PC-9 (cell line): ENCODE measurements at regions not wholly inside any gene's neighbourhood (a gene's known extent, or its start where the extent isn't known, plus 50 kb on each side); places are given as distances from the start of the nearest gene placed in this dataset.
A peak's percentile ranks its signal among the peaks of the same experiment; 100 is the strongest.

ENCODE experiments used
- BruUV-seq: library from RNA; stranded (reverse); fragments of 400-500 nt; replicated peaks from 2 replicates; lab custom pipeline; 2021; lab: Mats Ljungman, UMichigan
- CTCF ChIA-PET: fragments of 300-600 bp; sonication (Branson Sonifier 250); formaldehyde crosslinking; loops from one replicate; lab custom pipeline; 2022; ENCODE audit warnings: antibody characterized with exemption; lab: Charles Lee
- POLR2A ChIA-PET: fragments of 300-600 bp; sonication (Branson Sonifier 250); formaldehyde crosslinking; loops from one replicate; lab custom pipeline; 2022; ENCODE audit warnings: antibody characterized with exemption; ENCODE audit not compliant: unreplicated experiment; lab: Charles Lee
- DNase-seq, 2 experiments: peaks; one replicate each; pipeline versions ENCODE4 v3.0.0 to v3.0.0-alpha.2; 2015 to 2022; ENCODE audit warnings: mixed read lengths in 1 of 2
- H2AFZ ChIP-seq: fragments of 200-600 bp; sonication (generic); 2 replicates; pipeline ENCODE4 v1.8.1; 2017; ENCODE audit warnings: antibody characterized with exemption
- H3F3A ChIP-seq: fragments of 200-600 bp; sonication (generic); 2 replicates; pipeline ENCODE4 v1.8.1; 2017; ENCODE audit warnings: antibody characterized with exemption, mild to moderate bottlenecking, low read depth; ENCODE audit not compliant: insufficient read depth
- H3K27ac ChIP-seq: fragments of 200-600 bp; sonication (generic); 2 replicates; pipeline ENCODE4 v1.6.1; 2016; ENCODE audit warnings: mixed run types
- H3K27me3 ChIP-seq: fragments of 200-600 bp; sonication (generic); 2 replicates; pipeline ENCODE4 v1.6.1; 2016; ENCODE audit warnings: low read depth, mixed run types; ENCODE audit not compliant: insufficient read depth
- H3K36me3 ChIP-seq: fragments of 200-600 bp; sonication (generic); 2 replicates; pipeline ENCODE4 v1.6.1; 2016; ENCODE audit warnings: low read depth, mixed run types
- H3K4me1 ChIP-seq: fragments of 200-600 bp; sonication (generic); replicated peaks from 2 replicates; pipeline ENCODE4 v1.6.1; 2016; ENCODE audit warnings: mixed run types; ENCODE audit not compliant: insufficient read depth
- H3K4me2 ChIP-seq: fragments of 200-600 bp; sonication (generic); 2 replicates; pipeline ENCODE4 v1.6.1; 2017; ENCODE audit warnings: mixed run types
- H3K4me3 ChIP-seq: fragments of 200-600 bp; sonication (generic); 2 replicates; pipeline ENCODE4 v1.6.1; 2016; ENCODE audit warnings: mixed run types
- H3K79me2 ChIP-seq: fragments of 200-600 bp; sonication (generic); 2 replicates; pipeline ENCODE4 v1.6.1; 2017; ENCODE audit warnings: low read depth, mixed run types
- H3K9me2 ChIP-seq: fragments of 200-600 bp; sonication (generic); 2 replicates; pipeline ENCODE4 v1.8.1; 2017; ENCODE audit warnings: mild to moderate bottlenecking; ENCODE audit not compliant: insufficient read depth
- H3K9me3 ChIP-seq: fragments of 200-600 bp; sonication (generic); 2 replicates; pipeline ENCODE4 v1.8.1; 2016; ENCODE audit warnings: low read depth; ENCODE audit not compliant: insufficient read depth
- H4K20me1 ChIP-seq: fragments of 200-600 bp; sonication (generic); 2 replicates; pipeline ENCODE4 v1.8.1; 2017; ENCODE audit not compliant: insufficient read depth
- CTCF ChIP-seq: fragments of 200-600 bp; sonication (generic); conservative IDR thresholded peaks from 2 replicates; pipeline ENCODE4 v1.6.1; 2017; ENCODE audit warnings: mixed run types, antibody characterized with exemption, mild to moderate bottlenecking, moderate library complexity
- EZH2 ChIP-seq: fragments of 200-600 bp; sonication (generic); IDR thresholded peaks from 2 replicates; pipeline ENCODE4 v1.8.0; 2017; ENCODE audit warnings: antibody characterized with exemption, low read depth
- intact Hi-C: fragments of 100-400 bp; cut with micrococcal nuclease; formaldehyde crosslinking; loops from one replicate; pipeline ENCODE4 v1.10.0; 2022; ENCODE audit not compliant: unreplicated experiment

DNA sequence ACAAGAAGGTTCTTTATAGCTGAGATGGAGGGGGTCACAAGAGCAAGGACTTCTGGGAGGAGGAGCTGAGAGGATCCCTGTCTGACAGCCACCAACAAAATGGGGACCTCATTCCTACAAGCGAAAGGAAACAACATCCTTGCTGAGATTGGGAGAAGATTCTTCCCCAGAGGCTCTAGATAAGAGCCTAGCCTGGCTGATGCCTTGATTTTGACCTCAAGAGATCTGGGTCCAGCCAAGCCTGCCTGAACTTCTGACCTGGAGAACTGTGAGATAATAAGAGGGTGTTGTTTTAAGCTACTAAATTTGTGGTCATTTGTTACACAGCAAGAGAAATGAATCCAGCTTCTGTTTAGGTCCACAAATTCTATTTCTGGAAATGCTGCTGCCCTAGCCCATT, 75.4 kb upstream of the SLC4A11 start:
- Histone ChIP-seq H3K4me1 (peaks cover 54% of the 10 kb centered on the region), H3K4me3 (no peak overlapping the region), H3K27me3 (no peaks in the 10 kb centered on the region), H3F3A (peaks cover 31% of the 10 kb centered on the region), H3K9me3 (no peaks in the 10 kb centered on the region), H3K79me2 (no peaks in the 10 kb centered on the region), H4K20me1 (no peaks in the 10 kb centered on the region), H3K27ac (no peak overlapping the region), H3K9me2 (no peaks in the 10 kb centered on the region), H2AFZ (no peak overlapping the region), H3K36me3 (no peaks in the 10 kb centered on the region), H3K4me2 (peak overlapping the region; percentile 62; the same call in 1 of the 2 replicates)
- TF ChIP-seq CTCF = no peak
- no peak for TF ChIP-seq EZH2
- no peak for DNase-seq
- POLR2A ChIA-PET = no interaction called here
- CTCF ChIA-PET = interaction anchor here (0.5 to 1.2 kb wide), 3 partner anchors 20 to 154 kb away, joined by 3 to 5 read pairs (median 3); no protein-coding TSS in a partner anchor
- intact Hi-C loops = loop anchor here (10.0 kb wide), 2 partner anchors 560 to 620 kb away; partner anchors contain the start of gene EBF4
- no TSS peak for BruUV-seq

DNA sequence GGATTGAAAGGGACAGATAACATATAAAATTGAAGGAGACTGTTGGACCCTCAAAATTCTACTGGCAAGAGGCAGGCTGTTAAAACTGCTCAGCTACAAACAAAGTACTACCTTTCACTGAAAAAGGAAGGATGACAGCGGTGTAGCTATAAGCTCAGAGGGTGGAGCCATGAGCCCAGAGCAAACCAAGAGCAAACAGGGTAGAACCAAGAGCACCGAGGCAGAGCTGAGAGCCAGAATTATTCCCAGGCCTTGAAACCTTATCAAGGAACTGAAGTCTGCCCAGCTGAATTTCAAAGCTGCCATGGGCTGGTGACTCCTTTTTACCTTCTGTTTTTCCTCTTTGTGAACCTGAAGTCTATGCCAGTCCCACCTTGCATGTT, 74.7 kb upstream of the SLC4A11 start:
- ChIA-PET CTCF (interaction anchor here (0.5 to 0.9 kb wide), 2 partner anchors 32 to 153 kb away, joined by 3 to 5 read pairs; no protein-coding TSS in a partner anchor), POLR2A (interaction anchor here (0.6 to 0.7 kb wide), 2 partner anchors 337 to 339 kb away, joined by 3 to 5 read pairs; no protein-coding TSS in a partner anchor)
- Histone ChIP-seq H3K4me1 (peaks cover 53% of the 10 kb centered on the region), H3F3A (peaks cover 30% of the 10 kb centered on the region), H3K36me3 (no peaks in the 10 kb centered on the region), H3K4me3 (no peak overlapping the region), H3K9me2 (no peaks in the 10 kb centered on the region), H3K79me2 (no peaks in the 10 kb centered on the region), H3K27ac (peak overlapping the region; percentile 83), H2AFZ (no peak overlapping the region), H4K20me1 (no peaks in the 10 kb centered on the region), H3K9me3 (no peaks in the 10 kb centered on the region), H3K27me3 (no peaks in the 10 kb centered on the region), H3K4me2 (peak overlapping the region; percentile 62)
- DNase-seq = no peak
- intact Hi-C loops = loop anchor here (10.0 kb wide), 2 partner anchors 559 to 619 kb away; partner anchors contain the start of gene EBF4
- BruUV-seq = no TSS peak
- TF ChIP-seq CTCF (no peak), EZH2 (no peak)

DNA sequence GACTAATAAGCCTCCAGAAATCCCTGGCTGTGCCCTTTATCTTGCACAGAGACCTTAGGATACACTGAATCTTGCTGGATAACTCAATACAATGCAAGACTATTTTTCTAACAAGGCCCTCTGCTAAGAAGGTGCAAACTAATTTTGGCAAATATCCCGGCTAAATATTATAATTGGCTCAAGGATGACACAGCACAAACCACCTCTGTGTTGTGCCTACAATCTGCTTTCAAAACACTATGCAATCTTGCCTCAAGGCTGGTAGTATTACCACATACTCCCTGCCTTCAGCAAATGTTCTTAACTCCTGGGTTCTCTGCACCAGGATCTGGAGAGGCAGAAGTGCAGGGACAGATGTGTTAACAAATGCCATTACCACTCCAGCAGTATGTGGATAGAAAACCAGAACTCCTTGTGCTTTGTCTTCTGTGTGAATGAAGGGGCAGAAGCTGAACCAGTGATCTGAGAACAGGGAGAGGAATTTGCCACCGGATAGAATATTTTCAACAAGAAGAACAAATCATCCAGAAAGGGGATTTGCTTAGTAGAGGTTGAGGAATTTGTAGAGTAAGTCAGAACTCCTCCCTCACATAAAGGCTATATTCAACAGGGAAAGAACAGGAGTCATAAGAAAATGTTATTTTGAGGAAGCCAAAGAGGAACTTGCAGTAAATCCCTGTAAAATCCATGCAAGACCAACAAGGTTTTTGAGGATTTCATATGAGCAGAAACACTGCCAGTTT, 74.1 kb upstream of the SLC4A11 start:
- no peak overlapping the region for H3K4me3 ChIP-seq
- BruUV-seq = no TSS peak
- DNase-seq = peak; percentile 54 to 93
- no peaks in the 10 kb centered on the region for H3K9me3 ChIP-seq
- POLR2A ChIA-PET = interaction anchor here (0.7 kb wide), 1 partner anchor 339 kb away, joined by 5 read pairs; no protein-coding TSS in a partner anchor
- peaks cover 49% of the 10 kb centered on the region for H3K4me1 ChIP-seq
- CTCF ChIA-PET = no interaction called here
- intact Hi-C loops = loop anchor here (10.0 kb wide), 2 partner anchors 558 to 618 kb away; partner anchors contain the start of gene EBF4
- no peaks in the 10 kb centered on the region for H3K79me2 ChIP-seq
- peak overlapping the region; percentile 62 for H3K4me2 ChIP-seq
- H3F3A ChIP-seq = peaks cover 26% of the 10 kb centered on the region
- TF ChIP-seq EZH2 (no peak), CTCF (no peak)
- no peaks in the 10 kb centered on the region for H3K9me2 ChIP-seq
- H3K27ac ChIP-seq = peak overlapping the region; percentile 83
- H2AFZ ChIP-seq = no peak overlapping the region
- no peaks in the 10 kb centered on the region for H3K36me3 ChIP-seq
- H4K20me1 ChIP-seq = no peaks in the 10 kb centered on the region
- H3K27me3 ChIP-seq = no peaks in the 10 kb centered on the region
